SK-N-SH treated with all-trans-retinoic acid at 6 μM for 48 hours (cell line): ENCODE measurements at regions not wholly inside any gene's neighbourhood (a gene's known extent, or its start where the extent isn't known, plus 50 kb on each side); places are given as distances from the start of the nearest gene placed in this dataset.

ENCODE experiments used
- CREB5 ChIP-seq: fragments of 250-450 bp; sonication (Bioruptor Pico); IDR thresholded peaks from 2 replicates; pipeline ENCODE4 v1.5.1; 2020; ENCODE audit warnings: low read depth, mild to moderate bottlenecking, moderate library complexity
- PATZ1 ChIP-seq: fragments of 250-450 bp; sonication (Bioruptor Pico); IDR thresholded peaks from 2 replicates; pipeline ENCODE4 v1.8.0; 2020; ENCODE audit warnings: mild to moderate bottlenecking, moderate library complexity, borderline replicate concordance
- POU6F1 ChIP-seq: fragments of 250-450 bp; sonication (Bioruptor Pico); IDR thresholded peaks from 2 replicates; pipeline ENCODE4 v1.8.0; 2021; ENCODE audit warnings: low read depth, mild to moderate bottlenecking, moderate library complexity, borderline replicate concordance
- RARB ChIP-seq: fragments of 250-450 bp; sonication (Bioruptor Pico); IDR thresholded peaks from 2 replicates; pipeline ENCODE4 v1.8.0; 2021; ENCODE audit warnings: mild to moderate bottlenecking, moderate library complexity

GRCh38 chr7:35866186-35866585 is 65.3 kb downstream of the SEPTIN7 start:
- TF ChIP-seq RARB (CRISPR knock-in tag) (no peak), POU6F1 (no peak), PATZ1 (CRISPR knock-in tag) (no peak), CREB5 (CRISPR knock-in tag) (no peak)
